ENCODE measurements at regions not wholly inside any gene's neighbourhood (a gene's known extent, or its start where the extent isn't known, plus 50 kb on each side); places are given as distances from the start of the nearest gene placed in this dataset.
"Not testable (repeated sequence)": the region's sequence is repeated elsewhere in the genome, so short reads cannot be mapped to it uniquely, and the experiment has no call there.

DNA sequence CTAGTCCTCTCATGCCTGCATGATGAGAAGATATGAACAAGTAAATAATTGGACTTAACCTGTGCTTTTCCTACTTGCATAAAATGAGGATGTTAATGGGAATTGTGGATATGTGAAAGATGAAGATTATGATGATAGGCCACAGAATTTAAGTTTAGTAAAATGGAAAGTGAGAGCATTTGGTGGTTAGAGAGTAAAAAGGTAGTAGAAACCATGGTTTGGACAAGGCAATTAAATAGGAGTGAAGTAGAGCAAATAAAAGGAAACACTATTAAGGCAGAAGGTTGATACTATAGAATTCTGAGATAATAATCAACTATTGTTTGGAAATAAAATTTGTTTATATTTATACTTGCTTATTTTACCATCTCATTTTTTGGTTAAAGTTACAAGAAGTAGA, 1162.5 kb downstream of the MRPL39 start:
- no peak for DNase-seq
- in situ Hi-C loops (cut with HindIII; ENCODE audit: low pct_ligation_motif_present, low pct_unique_long_range_greater_than_20kb, low sequenced_read_pairs), result no loop called here

DNA sequence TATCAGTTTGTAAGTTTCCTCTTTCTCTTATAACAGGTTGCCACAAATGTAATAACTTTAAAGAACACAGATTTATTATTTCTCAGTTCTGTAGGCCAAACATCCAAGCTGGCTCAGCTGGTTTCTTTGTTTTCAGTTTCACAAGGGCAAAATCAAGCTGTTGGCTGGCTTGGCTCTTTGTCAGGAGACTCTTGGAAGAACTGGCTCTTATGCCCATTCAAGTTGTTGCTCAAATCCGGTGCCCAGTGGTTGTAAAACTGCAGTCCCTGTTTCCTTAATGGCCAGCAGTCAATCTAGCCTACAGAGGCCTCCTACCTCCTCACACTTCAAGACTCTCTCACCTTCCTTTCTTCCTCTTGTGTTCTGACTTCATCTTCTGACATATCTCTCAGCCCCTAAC, 1171.0 kb downstream of the MRPL39 start:
- in situ Hi-C loops (cut with HindIII; ENCODE audit: low pct_ligation_motif_present, low pct_unique_long_range_greater_than_20kb, low sequenced_read_pairs), result no loop called here
- DNase-seq, result no peak

DNA sequence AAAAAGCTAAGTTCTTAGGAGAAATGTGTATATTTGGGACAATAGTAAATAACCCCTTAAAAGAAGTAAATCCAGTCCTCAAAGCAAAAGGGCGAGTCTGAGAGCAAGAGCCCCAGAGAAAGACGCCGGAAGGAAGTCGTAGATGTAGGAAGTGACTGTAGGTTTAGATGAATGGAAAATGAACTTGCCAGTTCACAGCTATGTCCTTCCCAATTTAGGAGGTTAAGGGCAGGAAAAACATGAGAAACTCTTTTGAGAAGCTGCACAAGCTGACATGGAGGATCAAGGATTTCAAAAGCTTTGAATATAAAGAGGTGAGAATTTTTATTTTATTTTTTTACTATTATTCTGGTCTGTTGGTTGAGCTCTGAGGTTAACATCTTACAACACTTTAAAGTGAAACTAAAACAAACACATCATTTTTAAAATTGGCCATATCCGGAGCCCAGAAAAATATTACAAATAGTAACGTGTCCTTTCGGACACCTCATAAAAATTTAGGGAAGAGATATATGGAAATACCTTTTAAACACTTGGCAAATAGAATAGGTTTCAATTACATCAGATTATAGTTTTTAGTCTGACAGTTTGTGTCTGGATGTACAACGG, 1178.6 kb downstream of the MRPL39 start:
- in situ Hi-C loops (cut with HindIII; ENCODE audit: low pct_ligation_motif_present, low pct_unique_long_range_greater_than_20kb, low sequenced_read_pairs), result no loop called here
- DNase-seq, result no peak

DNA sequence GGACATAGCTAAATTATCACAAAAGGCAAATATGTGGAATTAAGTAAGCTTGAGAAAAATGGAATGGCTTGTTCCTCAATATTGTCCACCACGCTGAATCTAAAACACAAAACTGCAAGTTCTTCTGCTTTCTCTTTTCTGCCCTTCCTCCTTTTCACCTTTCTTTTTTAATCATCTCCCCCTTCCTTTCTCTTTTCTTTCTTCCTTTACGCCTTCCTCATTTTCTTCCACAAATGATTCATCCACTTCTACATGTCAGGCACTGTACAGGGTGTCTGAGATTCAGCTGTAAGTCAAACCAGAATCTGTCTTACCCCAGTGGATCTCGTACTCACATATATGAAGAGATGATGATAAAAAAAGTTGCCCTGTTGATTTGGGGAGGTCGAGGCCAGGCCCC, 1182.5 kb downstream of the MRPL39 start:
- no peak for DNase-seq
- in situ Hi-C loops (cut with HindIII; ENCODE audit: low pct_ligation_motif_present, low pct_unique_long_range_greater_than_20kb, low sequenced_read_pairs), result no loop called here

DNA sequence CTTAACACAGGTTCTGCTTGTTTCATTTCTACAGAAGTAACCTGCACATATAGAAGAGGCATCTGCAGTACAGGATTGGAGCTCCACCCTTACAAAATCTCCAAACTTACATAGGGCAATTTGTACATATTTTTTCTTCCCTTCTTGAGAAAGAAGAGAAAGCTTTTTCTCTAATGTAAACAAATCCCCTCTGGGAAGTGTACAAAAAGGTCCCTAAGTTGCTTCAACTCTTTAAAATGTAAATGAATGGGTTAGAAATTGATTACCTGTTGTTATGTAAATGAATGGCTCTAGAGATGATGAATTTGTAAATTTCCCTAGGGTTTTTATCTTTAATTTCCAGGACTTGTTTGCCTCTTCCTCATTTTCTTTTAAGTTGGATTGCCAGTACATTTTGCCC, 1183.7 kb downstream of the MRPL39 start:
- in situ Hi-C loops (cut with HindIII; ENCODE audit: low pct_ligation_motif_present, low pct_unique_long_range_greater_than_20kb, low sequenced_read_pairs), result no loop called here
- no peak for DNase-seq

DNA sequence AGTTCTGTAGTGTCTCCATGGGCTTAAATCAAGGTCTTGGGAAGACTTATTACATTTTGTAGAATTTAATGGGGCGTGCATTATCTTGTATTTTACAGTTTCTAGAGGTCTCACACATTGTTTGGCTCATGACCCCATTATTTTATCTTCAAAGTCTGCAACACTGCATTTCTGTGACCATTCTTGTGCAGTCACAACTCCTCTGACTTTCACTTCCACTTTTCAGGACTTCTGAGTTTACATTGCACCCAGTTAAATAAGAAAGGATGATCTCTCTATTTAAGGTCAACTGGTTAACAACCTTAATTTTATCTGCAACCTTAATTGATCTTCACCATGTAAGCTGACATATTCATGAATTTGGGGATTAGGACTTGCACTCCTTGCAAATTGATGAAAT, 1186.6 kb downstream of the MRPL39 start:
- in situ Hi-C loops (cut with HindIII; ENCODE audit: low pct_ligation_motif_present, low pct_unique_long_range_greater_than_20kb, low sequenced_read_pairs), result no loop called here
- no peak for DNase-seq

DNA sequence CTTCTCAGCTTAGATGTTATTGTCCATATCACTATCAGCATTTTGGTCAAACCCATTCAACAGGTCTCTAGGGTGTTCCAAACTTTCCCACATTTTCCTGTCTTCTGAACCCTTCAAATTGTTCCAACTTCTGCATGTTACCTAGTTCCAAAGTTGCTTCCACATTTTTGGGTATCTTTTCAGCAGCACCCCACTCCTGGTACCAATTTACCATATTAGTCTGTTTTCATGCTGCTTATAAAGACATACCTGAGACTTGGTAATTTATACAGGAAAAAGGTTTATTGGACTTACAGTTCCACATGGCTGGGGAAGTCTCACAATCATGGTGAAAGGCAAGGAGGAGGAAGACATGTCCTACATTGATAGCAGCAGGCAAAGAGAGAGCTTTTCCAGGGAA, 1187.6 kb downstream of the MRPL39 start:
- in situ Hi-C loops (cut with HindIII; ENCODE audit: low pct_ligation_motif_present, low pct_unique_long_range_greater_than_20kb, low sequenced_read_pairs); DNase-seq: not testable (repeated sequence)

DNA sequence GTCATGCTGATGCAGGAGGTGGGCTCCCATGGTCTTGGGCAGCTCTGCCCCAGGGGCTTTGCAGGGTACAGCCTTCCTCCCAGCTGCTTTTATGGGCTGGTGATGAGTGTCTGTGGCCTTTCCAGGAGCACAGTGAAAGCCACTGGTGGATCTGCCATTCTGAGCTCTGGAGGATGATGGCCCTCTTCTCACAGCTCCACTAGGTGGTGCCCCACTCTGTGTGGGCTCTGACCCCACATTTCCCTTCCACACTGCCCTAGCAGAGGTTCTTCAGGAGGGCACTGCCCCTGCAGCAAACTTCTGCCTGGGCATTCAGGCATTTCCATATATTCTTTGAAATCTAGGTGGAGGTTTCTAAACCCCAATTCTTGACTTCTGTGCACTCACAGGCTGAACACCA, 1188.6 kb downstream of the MRPL39 start:
- in situ Hi-C loops (cut with HindIII; ENCODE audit: low pct_ligation_motif_present, low pct_unique_long_range_greater_than_20kb, low sequenced_read_pairs), result no loop called here
- DNase-seq, result no peak

DNA sequence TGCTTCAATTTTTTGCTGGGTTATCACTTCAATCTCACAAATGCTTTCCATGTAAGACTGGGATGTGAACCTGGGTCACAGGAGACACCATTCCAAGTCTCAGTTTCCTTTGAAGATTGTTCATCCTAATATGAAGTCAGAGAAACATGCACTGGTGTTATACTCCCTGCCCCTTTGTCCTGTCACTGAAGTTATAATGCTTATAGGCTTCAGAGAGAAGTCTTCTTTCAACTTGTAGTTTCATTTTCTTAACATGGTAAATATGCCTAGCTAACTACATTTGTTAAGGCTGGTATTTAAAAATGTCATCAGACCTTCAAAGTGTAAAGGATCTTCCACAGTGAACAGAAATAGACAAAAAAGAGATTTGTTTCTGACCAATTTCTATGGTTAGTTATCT, 1195.9 kb downstream of the MRPL39 start:
- no peak for DNase-seq
- in situ Hi-C loops (cut with HindIII; ENCODE audit: low pct_ligation_motif_present, low pct_unique_long_range_greater_than_20kb, low sequenced_read_pairs), result no loop called here

DNA sequence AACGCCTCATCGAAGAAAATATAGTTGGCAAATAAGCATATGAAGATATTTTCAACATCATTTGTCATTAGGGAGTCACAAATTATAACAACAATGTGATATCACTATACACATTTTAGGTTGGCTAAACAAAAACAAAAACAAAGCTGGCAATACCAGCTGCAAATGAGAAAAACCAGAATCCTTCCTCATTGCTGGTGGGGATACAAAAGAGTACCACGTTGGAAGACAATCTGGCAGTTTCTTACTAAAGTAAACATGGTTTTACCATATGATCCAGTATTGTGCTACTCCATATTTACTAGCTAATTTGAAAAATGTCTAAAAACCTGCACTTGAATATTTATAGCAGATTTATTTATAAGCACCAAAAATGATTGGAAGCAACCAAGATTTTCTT, 1204.1 kb downstream of the MRPL39 start:
- in situ Hi-C loops (cut with HindIII; ENCODE audit: low pct_ligation_motif_present, low pct_unique_long_range_greater_than_20kb, low sequenced_read_pairs), result no loop called here
- DNase-seq, result no peak

DNA sequence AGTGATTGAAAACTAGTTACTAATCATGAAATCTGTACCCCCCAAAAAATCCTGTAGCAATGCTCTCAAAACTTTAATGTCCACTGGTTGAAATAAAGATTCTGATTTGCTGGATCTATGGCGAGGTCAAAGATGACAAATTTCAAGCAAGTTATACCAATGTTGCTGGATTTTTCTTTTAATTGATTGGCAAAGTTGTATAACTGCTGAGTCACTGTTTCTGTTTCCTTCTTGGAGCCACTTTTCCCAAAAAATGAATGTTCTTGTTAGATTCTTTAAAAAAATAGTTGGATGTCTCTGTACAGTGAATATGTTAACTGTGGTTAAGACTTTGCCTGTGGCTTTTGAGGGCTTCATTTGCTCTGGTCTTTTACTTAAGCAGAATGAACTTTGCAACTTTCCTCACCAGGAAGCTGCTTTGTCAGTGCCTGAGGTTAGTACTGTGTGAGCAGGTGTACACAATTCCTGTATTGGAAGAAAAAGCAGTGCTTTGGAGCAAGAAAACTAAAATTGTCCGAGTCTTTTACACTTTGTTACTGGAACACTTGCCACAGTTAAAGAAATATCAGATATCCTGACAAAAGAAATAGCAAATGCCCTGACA, 1211.9 kb downstream of the MRPL39 start:
- peak; percentile 1 for DNase-seq
- in situ Hi-C loops (cut with HindIII; ENCODE audit: low pct_ligation_motif_present, low pct_unique_long_range_greater_than_20kb, low sequenced_read_pairs), result no loop called here

DNA sequence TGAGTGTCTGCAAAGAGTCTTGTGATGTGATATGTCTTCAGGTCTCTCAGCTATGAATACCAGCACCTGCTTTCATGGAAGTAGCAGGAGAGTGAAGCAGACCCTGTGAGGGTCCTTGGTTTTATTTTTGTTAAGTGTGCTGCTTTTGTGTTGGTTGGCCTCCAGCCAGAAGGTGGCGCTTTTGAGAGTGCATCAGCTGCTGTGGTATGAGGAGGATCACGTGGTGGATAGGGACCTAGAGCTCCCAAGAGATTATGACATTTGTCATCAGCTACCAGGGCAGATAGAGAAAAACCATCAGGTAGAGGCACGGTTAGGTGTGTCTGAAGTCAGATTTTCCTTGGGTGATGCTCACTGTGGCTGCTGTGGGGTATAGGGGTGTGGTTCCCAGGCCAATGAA, 1232.1 kb downstream of the MRPL39 start:
- in situ Hi-C loops (cut with HindIII; ENCODE audit: low pct_ligation_motif_present, low pct_unique_long_range_greater_than_20kb, low sequenced_read_pairs), result no loop called here
- no peak for DNase-seq

DNA sequence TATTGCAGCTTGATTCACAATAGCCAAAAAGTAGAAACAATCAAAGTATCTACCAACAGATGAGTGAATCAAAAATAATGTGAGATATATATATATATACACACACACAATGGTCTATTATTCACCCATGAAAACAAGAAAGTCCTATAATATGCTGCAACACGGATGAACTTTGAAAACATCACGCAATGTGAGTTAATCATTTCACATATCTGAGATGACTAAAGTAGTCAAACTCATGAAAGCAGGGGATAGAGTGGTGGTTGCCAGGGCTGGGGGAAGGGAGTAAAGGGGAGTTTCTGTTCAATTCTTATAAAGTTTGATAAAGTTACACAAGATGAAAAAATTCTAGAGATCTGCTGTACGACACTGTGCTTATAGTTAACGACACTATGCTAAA, 1234.8 kb downstream of the MRPL39 start:
- in situ Hi-C loops (cut with HindIII; ENCODE audit: low pct_ligation_motif_present, low pct_unique_long_range_greater_than_20kb, low sequenced_read_pairs), result no loop called here
- DNase-seq, result no peak

DNA sequence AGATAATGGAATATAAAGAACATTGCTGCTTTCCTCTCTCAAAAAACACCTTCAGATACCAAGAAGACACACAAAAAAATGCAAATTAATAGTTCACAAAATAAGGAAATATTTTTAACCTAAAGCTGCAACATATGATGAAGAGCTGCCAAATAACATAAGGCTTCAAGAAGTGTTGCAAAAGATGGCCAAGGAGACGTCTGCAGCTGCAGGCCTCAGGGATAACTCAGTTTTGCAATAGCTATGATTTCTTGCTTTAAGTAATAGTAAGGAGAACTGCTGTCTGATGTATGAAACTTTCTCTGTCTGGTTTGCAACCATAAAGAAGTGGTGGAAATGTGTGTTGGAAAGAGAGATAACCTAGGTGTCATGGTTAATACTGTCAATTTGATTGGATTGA, 1237.5 kb downstream of the MRPL39 start:
- DNase-seq, result no peak
- in situ Hi-C loops (cut with HindIII; ENCODE audit: low pct_ligation_motif_present, low pct_unique_long_range_greater_than_20kb, low sequenced_read_pairs), result no loop called here

DNA sequence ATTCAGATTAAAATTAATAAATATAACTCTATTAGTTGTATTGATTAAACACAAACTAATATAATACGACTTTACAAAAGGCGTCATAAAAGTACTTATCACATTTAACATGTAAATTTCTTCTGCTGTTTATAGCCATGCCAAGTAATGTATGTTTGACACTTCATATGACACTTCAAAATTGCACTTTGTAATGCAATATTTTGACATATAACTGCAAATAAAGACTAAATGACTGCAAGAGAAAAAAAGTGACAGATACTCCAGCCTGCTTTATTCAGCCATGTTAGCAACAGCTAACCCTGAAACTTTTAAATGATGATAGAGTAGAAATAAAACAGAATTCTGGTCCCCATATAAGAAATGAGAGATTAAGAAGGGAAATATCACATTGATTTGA, 1238.0 kb downstream of the MRPL39 start:
- DNase-seq, result no peak
- in situ Hi-C loops (cut with HindIII; ENCODE audit: low pct_ligation_motif_present, low pct_unique_long_range_greater_than_20kb, low sequenced_read_pairs), result no loop called here

DNA sequence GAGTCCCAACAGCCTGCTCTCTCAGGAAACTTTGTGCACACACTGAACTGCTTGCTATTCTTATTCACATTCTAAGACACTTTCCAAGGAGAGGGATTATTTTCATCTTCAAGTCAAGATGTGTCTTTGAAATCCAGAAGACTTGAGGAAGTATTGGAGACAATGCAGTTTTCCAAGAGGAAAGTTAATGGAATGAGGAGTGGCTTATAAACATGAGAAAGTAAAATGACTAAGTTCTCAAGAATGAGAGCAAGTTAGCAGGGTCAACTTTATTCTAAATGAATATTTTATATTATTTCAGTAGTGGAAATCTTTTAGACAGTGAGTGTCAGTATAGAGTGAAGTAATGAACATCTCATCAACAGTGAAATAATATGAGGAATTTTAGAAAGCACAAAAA, 1239.3 kb downstream of the MRPL39 start:
- in situ Hi-C loops (cut with HindIII; ENCODE audit: low pct_ligation_motif_present, low pct_unique_long_range_greater_than_20kb, low sequenced_read_pairs), result no loop called here
- DNase-seq, result peak; percentile 11

DNA sequence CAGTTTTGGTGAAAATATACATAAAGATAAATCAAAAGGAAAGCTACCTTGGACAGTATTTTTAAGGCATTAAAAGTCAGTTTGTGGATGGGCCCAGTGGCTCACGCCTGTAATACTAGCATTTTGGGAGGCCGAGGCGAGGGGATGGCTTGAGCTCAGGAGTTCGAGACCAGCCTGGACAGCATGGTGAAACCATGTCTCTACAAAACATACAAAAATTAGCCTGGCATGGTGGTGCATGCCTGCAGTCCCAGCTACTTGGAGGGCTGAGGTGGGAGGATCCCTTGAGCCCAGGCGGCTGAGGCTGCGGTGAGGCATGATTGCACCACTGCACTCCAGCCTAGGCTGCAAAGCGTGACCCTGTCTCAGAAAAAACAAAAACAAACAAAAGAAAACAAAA, 1253.8 kb downstream of the MRPL39 start:
- no peak for DNase-seq

DNA sequence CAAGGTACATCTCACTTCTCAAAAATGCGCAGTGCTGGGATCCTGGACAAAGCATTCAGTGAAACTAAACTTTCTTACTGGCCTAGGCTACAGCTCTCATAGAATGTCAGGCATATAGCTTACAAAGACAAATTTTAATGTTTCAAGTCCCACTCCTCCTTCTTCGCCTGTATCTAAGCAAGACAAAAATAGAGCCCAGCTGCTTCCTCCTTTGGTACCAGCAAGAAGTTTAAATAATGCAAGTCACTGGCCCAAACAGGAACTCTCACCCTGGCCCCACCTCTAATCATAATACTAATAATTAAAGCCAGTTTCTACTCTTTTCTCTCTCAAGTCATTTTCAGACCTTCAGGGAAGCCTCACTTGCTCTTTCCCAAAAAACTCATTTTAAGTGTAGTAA, 1267.9 kb downstream of the MRPL39 start:
- in situ Hi-C loops (cut with HindIII; ENCODE audit: low pct_ligation_motif_present, low pct_unique_long_range_greater_than_20kb, low sequenced_read_pairs), result no loop called here
- no peak for DNase-seq

More for the DNA sequence above, 1253.8 kb downstream of the MRPL39 start:
- in situ Hi-C loops (cut with HindIII; ENCODE audit: low pct_ligation_motif_present, low pct_unique_long_range_greater_than_20kb, low sequenced_read_pairs), result no loop called here

DNA sequence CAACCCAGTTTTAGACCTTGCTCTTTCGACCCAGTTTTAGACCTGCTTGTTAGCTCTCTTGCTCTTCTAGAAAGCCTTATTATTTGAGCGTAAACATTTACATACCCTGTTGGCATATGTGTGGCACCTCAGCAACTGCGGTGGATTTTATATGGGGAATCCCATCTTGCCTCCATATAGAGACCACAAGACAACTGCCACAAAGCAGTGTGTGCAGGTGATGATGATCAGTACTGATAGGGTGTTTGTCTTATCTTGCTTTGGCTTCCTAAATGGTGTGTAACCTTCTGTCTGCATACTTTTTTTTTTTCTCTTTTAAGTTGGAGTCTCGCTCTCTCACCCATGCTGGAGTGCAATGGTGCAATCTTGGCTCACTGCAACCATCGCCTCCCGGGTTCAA, 1270.8 kb downstream of the MRPL39 start:
- in situ Hi-C loops (cut with HindIII; ENCODE audit: low pct_ligation_motif_present, low pct_unique_long_range_greater_than_20kb, low sequenced_read_pairs), result no loop called here

DNA sequence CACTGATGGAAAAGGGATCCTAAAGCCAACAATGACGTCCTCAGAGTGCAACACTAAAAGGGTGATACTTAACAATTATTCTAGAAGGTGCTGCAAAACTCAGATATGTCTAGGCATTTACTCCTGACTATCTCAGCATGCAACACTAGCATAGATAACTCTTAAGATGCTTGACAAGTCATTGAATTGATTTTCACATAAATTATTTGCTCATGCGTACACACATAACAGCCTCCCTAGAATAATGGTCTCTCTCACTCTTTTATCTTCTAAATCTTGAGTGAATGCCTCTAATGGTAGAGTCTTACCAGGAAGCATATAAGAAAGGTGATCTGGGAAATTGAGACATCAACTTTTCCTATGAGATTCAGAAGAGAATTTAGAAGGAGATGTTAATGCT, 1283.7 kb downstream of the MRPL39 start:
- in situ Hi-C loops (cut with HindIII; ENCODE audit: low pct_ligation_motif_present, low pct_unique_long_range_greater_than_20kb, low sequenced_read_pairs), result no loop called here
- no peak for DNase-seq

More for the DNA sequence above, 1270.8 kb downstream of the MRPL39 start:
- no peak for DNase-seq

Measured in ACHN (cell line).